Ishikawa (cell line): ENCODE measurements at regions not wholly inside any gene's neighbourhood (a gene's known extent, or its start where the extent isn't known, plus 50 kb on each side); places are given as distances from the start of the nearest gene placed in this dataset.

Experiments used
- CEBPB ChIP-seq: IDR thresholded peaks from 2 replicates; pipeline ENCODE4 v1.6.1; 2012
- CREB1 ChIP-seq: IDR thresholded peaks from 2 replicates; pipeline ENCODE4 v1.6.1; 2012; ENCODE audit warnings: low read depth
- EGR1 ChIP-seq: IDR thresholded peaks from 2 replicates; pipeline ENCODE4 v1.6.1; 2012
- EP300 ChIP-seq: IDR thresholded peaks from 2 replicates; pipeline ENCODE4 v1.6.1; 2012; ENCODE audit warnings: borderline replicate concordance
- FOXM1 ChIP-seq: IDR thresholded peaks from 2 replicates; pipeline ENCODE4 v1.6.1; 2012; ENCODE audit warnings: low read depth, borderline replicate concordance
- MAX ChIP-seq: IDR thresholded peaks from 2 replicates; pipeline ENCODE4 v1.6.1; 2012
- NFIC ChIP-seq: IDR thresholded peaks from 2 replicates; pipeline ENCODE4 v1.6.1; 2012
- RAD21 ChIP-seq: IDR thresholded peaks from 2 replicates; pipeline ENCODE4 v1.6.1; 2012; ENCODE audit warnings: low read depth
- REST ChIP-seq: IDR thresholded peaks from 2 replicates; pipeline ENCODE4 v1.6.1; 2012; ENCODE audit warnings: low read depth, mild to moderate bottlenecking
- TAF1 ChIP-seq: IDR thresholded peaks from 2 replicates; pipeline ENCODE4 v1.6.1; 2012; ENCODE audit warnings: low read depth, mild to moderate bottlenecking
- TCF12 ChIP-seq: IDR thresholded peaks from 2 replicates; pipeline ENCODE4 v1.6.1; 2012; ENCODE audit warnings: low read depth
- TEAD4 ChIP-seq: IDR thresholded peaks from 2 replicates; pipeline ENCODE4 v1.6.1; 2012
- USF1 ChIP-seq: IDR thresholded peaks from 2 replicates; pipeline ENCODE4 v1.6.1; 2012
- YY1 ChIP-seq: IDR thresholded peaks from 2 replicates; pipeline ENCODE4 v1.6.1; 2012; ENCODE audit warnings: low read depth
- ZBTB7A ChIP-seq: IDR thresholded peaks from 2 replicates; pipeline ENCODE4 v1.6.1; 2012; ENCODE audit warnings: low read depth

- TF ChIP-seq CREB1 = no peak
Measured at GRCh38 chr11:23688411-23688810, 808.4 kb upstream of the LUZP2 start.

GRCh38 chr11:23688835-23689234, 808.0 kb upstream of the LUZP2 start:
- no peak for TF ChIP-seq TCF12
- TF ChIP-seq TAF1 = no peak
- TF ChIP-seq NFIC = no peak

- TF ChIP-seq FOXM1 = no peak
- TF ChIP-seq TCF12 = no peak
- no peak for TF ChIP-seq YY1
- TF ChIP-seq USF1 = no peak
- TF ChIP-seq MAX = no peak
Measured at GRCh38 chr11:23696688-23697415, 800.0 kb upstream of the LUZP2 start.

- TF ChIP-seq TCF12 (no peak), TAF1 (no peak), ZBTB7A (no peak), TEAD4 (no peak)
Measured at GRCh38 chr11:23704183-23704582, 792.7 kb upstream of the LUZP2 start.

GRCh38 chr11:23711981-23712380, 784.9 kb upstream of the LUZP2 start:
- TF ChIP-seq CEBPB (no peak), YY1 (no peak)

GRCh38 chr11:23719016-23719415, 777.8 kb upstream of the LUZP2 start:
- no peak for TF ChIP-seq CEBPB
- no peak for TF ChIP-seq EP300
- no peak for TF ChIP-seq TAF1
- no peak for TF ChIP-seq EGR1
- TF ChIP-seq YY1 = no peak
- TF ChIP-seq TCF12 = no peak
- TF ChIP-seq CREB1 = no peak
- no peak for TF ChIP-seq MAX
- no peak for TF ChIP-seq ZBTB7A
- TF ChIP-seq NFIC = no peak
- TF ChIP-seq RAD21 = no peak
- no peak for TF ChIP-seq REST
- no peak for TF ChIP-seq FOXM1
- TF ChIP-seq USF1 = no peak
- no peak for TF ChIP-seq TEAD4

- no peak for TF ChIP-seq USF1
- no peak for TF ChIP-seq FOXM1
- TF ChIP-seq NFIC = no peak
- no peak for TF ChIP-seq MAX
- TF ChIP-seq EP300 = no peak
- no peak for TF ChIP-seq RAD21
- no peak for TF ChIP-seq REST
- no peak for TF ChIP-seq TCF12
- TF ChIP-seq EGR1 = no peak
- no peak for TF ChIP-seq TEAD4
- no peak for TF ChIP-seq CEBPB
- no peak for TF ChIP-seq ZBTB7A
- no peak for TF ChIP-seq CREB1
- no peak for TF ChIP-seq TAF1
- TF ChIP-seq YY1 = no peak
Measured at GRCh38 chr11:23723861-23724260, 773.0 kb upstream of the LUZP2 start.
